Smooth muscle cell (in vitro differentiated cells): ENCODE measurements at regions not wholly inside any gene's neighbourhood (a gene's known extent, or its start where the extent isn't known, plus 50 kb on each side); places are given as distances from the start of the nearest gene placed in this dataset.

ENCODE experiments used
- DNase-seq: peaks from one replicate; lab custom pipeline; 2025; ENCODE audit not compliant: unreplicated experiment; lab: John Stamatoyannopoulos, UW
- H2AFZ ChIP-seq: fragments of 200-600 bp; sonication (generic); 2 replicates; pipeline ENCODE4 v1.6.0; 2016; ENCODE audit warnings: antibody characterized with exemption, low read depth, mild to moderate bottlenecking
- H3F3A ChIP-seq: fragments of 200-600 bp; sonication (generic); 2 replicates; pipeline ENCODE4 v1.6.0; 2017; ENCODE audit warnings: antibody characterized with exemption, low read depth
- H3K27ac ChIP-seq: fragments of 200-600 bp; sonication (generic); 2 replicates; pipeline ENCODE4 v1.5.1; 2016; ENCODE audit warnings: low read depth, mild to moderate bottlenecking
- H3K27me3 ChIP-seq: fragments of 200-600 bp; sonication (generic); 2 replicates; pipeline ENCODE4 v1.6.1; 2016; ENCODE audit warnings: low read depth, mild to moderate bottlenecking
- H3K36me3 ChIP-seq: fragments of 200-600 bp; sonication (generic); 2 replicates; pipeline ENCODE4 v1.5.1; 2016; ENCODE audit warnings: low read depth
- H3K4me1 ChIP-seq: fragments of 200-600 bp; sonication (generic); 2 replicates; pipeline ENCODE4 v1.5.1; 2016; ENCODE audit warnings: low read depth
- H3K4me2 ChIP-seq: fragments of 200-600 bp; sonication (generic); 2 replicates; pipeline ENCODE4 v1.6.0; 2016; ENCODE audit warnings: mild to moderate bottlenecking
- H3K4me3 ChIP-seq: fragments of 200-600 bp; sonication (generic); 2 replicates; pipeline ENCODE4 v1.5.1; 2016; ENCODE audit warnings: mild to moderate bottlenecking
- H3K79me2 ChIP-seq: fragments of 200-600 bp; sonication (generic); 2 replicates; pipeline ENCODE4 v1.6.0; 2016; ENCODE audit warnings: low read depth, mild to moderate bottlenecking
- H3K9ac ChIP-seq: fragments of 200-600 bp; sonication (generic); 2 replicates; pipeline ENCODE4 v1.6.0; 2016; ENCODE audit warnings: low read depth
- H3K9me3 ChIP-seq: fragments of 200-600 bp; sonication (generic); replicated peaks from 2 replicates; pipeline ENCODE4 v1.5.1; 2016; ENCODE audit warnings: low read depth
- H4K20me1 ChIP-seq: fragments of 200-600 bp; sonication (generic); 2 replicates; pipeline ENCODE4 v1.6.0; 2016; ENCODE audit warnings: low read depth
- CTCF ChIP-seq: fragments of 200-600 bp; sonication (generic); IDR thresholded peaks from 2 replicates; pipeline ENCODE4 v1.5.1; 2017; ENCODE audit warnings: borderline replicate concordance, mild to moderate bottlenecking, antibody characterized with exemption; ENCODE audit not compliant: insufficient read depth, poor library complexity, severe bottlenecking
- WGBS: methylation state at CpG from one replicate; pipeline ENCODE4 v1.1.7; 2016; ENCODE audit warnings: low lambda C conversion rate; 5-methylcytosine and 5-hydroxymethylcytosine counted together

GRCh38 chr9:100686420-100686819, 108.5 kb downstream of the CAVIN4 start:
- Histone ChIP-seq H3K9ac (no peak overlapping the region), H3K4me1 (no peaks in the 10 kb centered on the region), H3F3A (no peaks in the 10 kb centered on the region), H2AFZ (no peak overlapping the region), H3K79me2 (no peaks in the 10 kb centered on the region), H3K27ac (no peak overlapping the region), H3K27me3 (no peaks in the 10 kb centered on the region), H4K20me1 (no peaks in the 10 kb centered on the region), H3K4me2 (no peak overlapping the region), H3K4me3 (no peak overlapping the region), H3K36me3 (no peaks in the 10 kb centered on the region), H3K9me3 (no peaks in the 10 kb centered on the region)
- no peak for DNase-seq
- no peak for TF ChIP-seq CTCF
- WGBS, result 96% methylated on average over 2 of the region's 2 CpGs

- Histone ChIP-seq H3K36me3 (no peaks in the 10 kb centered on the region), H3K9ac (no peak overlapping the region), H3K27ac (no peak overlapping the region), H4K20me1 (no peaks in the 10 kb centered on the region), H3F3A (no peaks in the 10 kb centered on the region), H3K4me2 (no peak overlapping the region), H3K4me3 (no peak overlapping the region), H3K79me2 (no peaks in the 10 kb centered on the region), H3K4me1 (no peaks in the 10 kb centered on the region), H2AFZ (no peak overlapping the region), H3K27me3 (no peaks in the 10 kb centered on the region), H3K9me3 (no peaks in the 10 kb centered on the region)
- no peak for DNase-seq
- 90% methylated on average over 3 of the region's 3 CpGs for WGBS
- no peak for TF ChIP-seq CTCF
Measured at GRCh38 chr9:100689635-100690034, 111.8 kb downstream of the CAVIN4 start.

GRCh38 chr9:100690438-100690837, 112.6 kb downstream of the CAVIN4 start:
- Histone ChIP-seq H3K4me1 (no peaks in the 10 kb centered on the region), H3K9me3 (no peaks in the 10 kb centered on the region), H3K27me3 (no peaks in the 10 kb centered on the region), H3F3A (no peaks in the 10 kb centered on the region), H3K36me3 (no peaks in the 10 kb centered on the region), H3K27ac (no peak overlapping the region), H3K4me3 (no peak overlapping the region), H4K20me1 (no peaks in the 10 kb centered on the region), H2AFZ (no peak overlapping the region), H3K9ac (no peak overlapping the region), H3K79me2 (no peaks in the 10 kb centered on the region), H3K4me2 (no peak overlapping the region)
- 95% methylated on average over 5 of the region's 5 CpGs for WGBS
- TF ChIP-seq CTCF, result no peak
- DNase-seq, result no peak

- no peaks in the 10 kb centered on the region for H4K20me1 ChIP-seq
- H3F3A ChIP-seq, result no peaks in the 10 kb centered on the region
- no peak overlapping the region for H3K9ac ChIP-seq
- H2AFZ ChIP-seq, result no peak overlapping the region
- H3K9me3 ChIP-seq, result no peaks in the 10 kb centered on the region
- no peaks in the 10 kb centered on the region for H3K36me3 ChIP-seq
- no peak overlapping the region for H3K4me2 ChIP-seq
- H3K79me2 ChIP-seq, result no peaks in the 10 kb centered on the region
- no peak overlapping the region for H3K4me3 ChIP-seq
- H3K27ac ChIP-seq, result no peak overlapping the region
- 88% methylated on average over 1 of the region's 1 CpG for WGBS
- no peak for DNase-seq
- H3K27me3 ChIP-seq, result no peaks in the 10 kb centered on the region
- no peaks in the 10 kb centered on the region for H3K4me1 ChIP-seq
- TF ChIP-seq CTCF, result no peak
Measured at GRCh38 chr9:100697339-100697738, 119.5 kb downstream of the CAVIN4 start.
